ENCODE measurements at regions not wholly inside any gene's neighbourhood (a gene's known extent, or its start where the extent isn't known, plus 50 kb on each side); places are given as distances from the start of the nearest gene placed in this dataset.

- TF ChIP-seq GATA2 (IDR thresholded peaks at IDR 0.05; ENCODE audit: low read depth, low read length): no peak
- no peak for TF ChIP-seq GATA3 (IDR thresholded peaks at IDR 0.05; ENCODE audit: low read depth, low read length)
Measured at GRCh38 chr1:29429656-29430055, 193.3 kb downstream of the PTPRU start.

- no peak for TF ChIP-seq GATA2 (IDR thresholded peaks at IDR 0.05; ENCODE audit: low read depth, low read length)
- TF ChIP-seq GATA3 (IDR thresholded peaks at IDR 0.05; ENCODE audit: low read depth, low read length): no peak
Measured at GRCh38 chr1:29428997-29429396, 192.7 kb downstream of the PTPRU start.

- TF ChIP-seq GATA3 (IDR thresholded peaks at IDR 0.05; ENCODE audit: low read depth, low read length) (no peak), GATA2 (IDR thresholded peaks at IDR 0.05; ENCODE audit: low read depth, low read length) (no peak)
Measured at GRCh38 chr1:29428280-29428615, 191.9 kb downstream of the PTPRU start.

GRCh38 chr1:29427614-29428279, 191.4 kb downstream of the PTPRU start:
- no peak for TF ChIP-seq GATA2 (IDR thresholded peaks at IDR 0.05; ENCODE audit: low read depth, low read length)
- no peak for TF ChIP-seq GATA3 (IDR thresholded peaks at IDR 0.05; ENCODE audit: low read depth, low read length)

GRCh38 chr1:29426701-29427279, 190.5 kb downstream of the PTPRU start:
- TF ChIP-seq GATA3 (IDR thresholded peaks at IDR 0.05; ENCODE audit: low read depth, low read length) (no peak), GATA2 (IDR thresholded peaks at IDR 0.05; ENCODE audit: low read depth, low read length) (no peak; the same call in 1 of the 2 replicates)

- TF ChIP-seq GATA2 (IDR thresholded peaks at IDR 0.05; ENCODE audit: low read depth, low read length): no peak
- TF ChIP-seq GATA3 (IDR thresholded peaks at IDR 0.05; ENCODE audit: low read depth, low read length): no peak
Measured at GRCh38 chr1:29425631-29426030, 189.3 kb downstream of the PTPRU start.

- TF ChIP-seq GATA3 (IDR thresholded peaks at IDR 0.05; ENCODE audit: low read depth, low read length): no peak
- TF ChIP-seq GATA2 (IDR thresholded peaks at IDR 0.05; ENCODE audit: low read depth, low read length): no peak
Measured at GRCh38 chr1:29424266-29424665, 187.9 kb downstream of the PTPRU start.

- TF ChIP-seq GATA2 (IDR thresholded peaks at IDR 0.05; ENCODE audit: low read depth, low read length): no peak
- TF ChIP-seq GATA3 (IDR thresholded peaks at IDR 0.05; ENCODE audit: low read depth, low read length): no peak
Measured at GRCh38 chr1:29420202-29420601, 183.9 kb downstream of the PTPRU start.

- no peak for TF ChIP-seq GATA3 (IDR thresholded peaks at IDR 0.05; ENCODE audit: low read depth, low read length)
- TF ChIP-seq GATA2 (IDR thresholded peaks at IDR 0.05; ENCODE audit: low read depth, low read length): no peak
Measured at GRCh38 chr1:29417971-29418370, 181.6 kb downstream of the PTPRU start.

- TF ChIP-seq GATA2 (IDR thresholded peaks at IDR 0.05; ENCODE audit: low read depth, low read length): no peak
- no peak for TF ChIP-seq GATA3 (IDR thresholded peaks at IDR 0.05; ENCODE audit: low read depth, low read length)
Measured at GRCh38 chr1:29417147-29417858, 181.0 kb downstream of the PTPRU start.

GRCh38 chr1:29416267-29417146, 180.2 kb downstream of the PTPRU start:
- TF ChIP-seq GATA2 (IDR thresholded peaks at IDR 0.05; ENCODE audit: low read depth, low read length) (peak; percentile 20; the same call in 1 of the 2 replicates), GATA3 (IDR thresholded peaks at IDR 0.05; ENCODE audit: low read depth, low read length) (no peak)

GRCh38 chr1:29415861-29416260, 179.5 kb downstream of the PTPRU start:
- TF ChIP-seq GATA2 (IDR thresholded peaks at IDR 0.05; ENCODE audit: low read depth, low read length) (no peak), GATA3 (IDR thresholded peaks at IDR 0.05; ENCODE audit: low read depth, low read length) (no peak)

- TF ChIP-seq GATA3 (IDR thresholded peaks at IDR 0.05; ENCODE audit: low read depth, low read length) (no peak), GATA2 (IDR thresholded peaks at IDR 0.05; ENCODE audit: low read depth, low read length) (no peak)
Measured at GRCh38 chr1:29415156-29415830, 179.0 kb downstream of the PTPRU start.

All from SH-SY5Y (cell line).